H1 (cell line): ENCODE measurements at regions not wholly inside any gene's neighbourhood (a gene's known extent, or its start where the extent isn't known, plus 50 kb on each side); places are given as distances from the start of the nearest gene placed in this dataset.

Experiments
- CTCF ChIA-PET: fragments of 300-600 bp; sonication (Branson Sonifier 250); formaldehyde crosslinking; loops from one replicate; lab custom pipeline; 2021; ENCODE audit not compliant: partially characterized antibody; lab: Charles Lee
- POLR2A ChIA-PET: fragments of 300-600 bp; sonication (Branson Sonifier 250); formaldehyde crosslinking; loops from one replicate; lab custom pipeline; 2021; ENCODE audit warnings: inconsistent platforms; ENCODE audit not compliant: partially characterized antibody; lab: Charles Lee
- DNase-seq, 2 experiments: peaks; one replicate each; pipeline versions ENCODE4 v3.0.0 to v3.0.0-alpha.2; 2010 to 2022; ENCODE audit warnings: low spot score in 2 of 2, low read depth in 1 of 2, mixed read lengths in 1 of 2
- FAIRE-seq: peaks from 2 replicates; lab custom pipeline; 2011; peaks lifted over from hg19 to GRCh38; lab: Jason Lieb, UNC
- H2AFZ ChIP-seq: 2 replicates; pipeline ENCODE4 v1.8.1; 2012; ENCODE audit warnings: low read length, inconsistent platforms
- H2AK5ac ChIP-seq: 2 replicates; pipeline ENCODE4 v1.6.1; 2013; ENCODE audit warnings: low read depth, low read length
- H2BK120ac ChIP-seq: replicated peaks from 2 replicates; pipeline ENCODE3; 2013; ENCODE audit warnings: low read depth, low read length, inconsistent platforms
- H2BK12ac ChIP-seq: 2 replicates; pipeline ENCODE4 v1.6.1; 2013; ENCODE audit warnings: low read depth, low read length
- H2BK15ac ChIP-seq: 2 replicates; pipeline ENCODE4 v1.6.1; 2013; ENCODE audit warnings: low read length
- H2BK20ac ChIP-seq: 2 replicates; pipeline ENCODE4 v1.6.1; 2013; ENCODE audit warnings: low read length
- H2BK5ac ChIP-seq: 2 replicates; pipeline ENCODE4 v1.6.1; 2013; ENCODE audit warnings: low read depth, low read length
- H3K14ac ChIP-seq: 2 replicates; pipeline ENCODE4 v1.6.1; 2013; ENCODE audit warnings: inconsistent platforms; ENCODE audit not compliant: insufficient read length
- H3K18ac ChIP-seq: 2 replicates; pipeline ENCODE4 v1.6.1; 2013; ENCODE audit warnings: low read length; ENCODE audit errors: extremely low read depth
- H3K23ac ChIP-seq: 2 replicates; pipeline ENCODE4 v1.6.1; 2013; ENCODE audit warnings: inconsistent platforms; ENCODE audit not compliant: insufficient read length
- H3K23me2 ChIP-seq: 2 replicates; pipeline ENCODE4 v1.6.1; 2013; ENCODE audit warnings: low read depth, low read length
- H3K27ac ChIP-seq: 2 replicates; pipeline ENCODE4 v1.6.1; 2011; ENCODE audit warnings: low read depth, low read length, inconsistent platforms
- H3K27me3 ChIP-seq, 4 experiments: replicated peaks in 1 of 4; 1 replicate in 1 of 4; 2 replicates in 3 of 4; pipeline versions ENCODE4 v1.6.1 to v1.8.1; 2011 to 2013; ENCODE audit warnings: low read length in 3 of 4, mild to moderate bottlenecking in 3 of 4, inconsistent platforms in 2 of 4, mixed read lengths in 2 of 4, moderate library complexity in 1 of 4; ENCODE audit not compliant: control insufficient read depth in 3 of 4, insufficient read depth in 3 of 4; ENCODE audit errors: extremely low read depth in 1 of 4
- H3K36me3 ChIP-seq, 4 experiments: 2 replicates each; pipeline versions ENCODE4 v1.6.1 to v1.8.1; 2011 to 2013; ENCODE audit warnings: mild to moderate bottlenecking in 4 of 4, low read length in 3 of 4, moderate library complexity in 2 of 4, control low read depth in 1 of 4, inconsistent platforms in 1 of 4; ENCODE audit not compliant: insufficient read depth in 4 of 4, control insufficient read depth in 2 of 4
- H3K4ac ChIP-seq: replicated peaks from 2 replicates; pipeline ENCODE3; 2013; ENCODE audit warnings: low read length, low read depth, mixed read lengths, inconsistent platforms; ENCODE audit not compliant: insufficient read length
- H3K4me1 ChIP-seq, 4 experiments: replicated peaks in 1 of 4; 1 replicate in 1 of 4; 2 replicates in 3 of 4; pipeline versions ENCODE4 v1.6.1 to v1.8.1; 2011 to 2013; ENCODE audit warnings: low read length in 3 of 4, inconsistent platforms in 2 of 4, mixed read lengths in 1 of 4; ENCODE audit not compliant: insufficient read depth in 4 of 4, control insufficient read depth in 3 of 4
- H3K4me2 ChIP-seq, 2 experiments: 2 replicates each; pipeline versions ENCODE4 v1.6.1 to v1.8.1; 2011 to 2013; ENCODE audit warnings: low read depth in 2 of 2, low read length in 2 of 2, control low read depth in 1 of 2, inconsistent platforms in 1 of 2, mild to moderate bottlenecking in 1 of 2; ENCODE audit not compliant: insufficient read depth in 1 of 2
- H3K4me3 ChIP-seq, 4 experiments: fragments of 200-600, 300-600 bp in 1 of 4; sonication (generic), shearing (Covaris generic), sonication (Bioruptor Twin) in 1 of 4; 2 replicates each; pipeline versions ENCODE4 v1.5.1 to v1.8.1; 2011 to 2016; ENCODE audit warnings: low read length in 4 of 4, low read depth in 3 of 4, control low read depth in 2 of 4, inconsistent platforms in 2 of 4, mild to moderate bottlenecking in 2 of 4, mixed read lengths in 1 of 4, moderate library complexity in 1 of 4; ENCODE audit not compliant: insufficient read depth in 2 of 4; ENCODE audit errors: extremely low read depth in 1 of 4
- H3K56ac ChIP-seq: replicated peaks from 2 replicates; pipeline ENCODE3; 2013; ENCODE audit warnings: low read depth, mild to moderate bottlenecking, mixed read lengths, low read length, inconsistent platforms; ENCODE audit not compliant: insufficient read length
- H3K79me1 ChIP-seq: 2 replicates; pipeline ENCODE4 v1.6.1; 2013; ENCODE audit warnings: low read depth, low read length, control low read depth
- H3K79me2 ChIP-seq, 2 experiments: 2 replicates each; pipeline versions ENCODE4 v1.6.1 to v1.8.1; 2012 to 2013; ENCODE audit warnings: low read length in 2 of 2, mild to moderate bottlenecking in 2 of 2, inconsistent platforms in 1 of 2; ENCODE audit not compliant: insufficient read depth in 2 of 2, control insufficient read depth in 1 of 2
- H3K9ac ChIP-seq, 4 experiments: replicated peaks in 1 of 4; 1 replicate in 1 of 4; 2 replicates in 3 of 4; pipeline versions ENCODE4 v1.6.1 to v1.8.1; 2011 to 2013; ENCODE audit warnings: low read depth in 3 of 4, low read length in 3 of 4, control low read depth in 2 of 4, mild to moderate bottlenecking in 2 of 4, moderate library complexity in 2 of 4, inconsistent platforms in 1 of 4; ENCODE audit errors: extremely low read depth in 1 of 4
- H3K9me3 ChIP-seq, 2 experiments: 2 replicates each; pipeline versions ENCODE4 v1.6.1 to v1.8.1; 2012 to 2013; ENCODE audit warnings: mild to moderate bottlenecking in 2 of 2, moderate library complexity in 2 of 2, control low read depth in 1 of 2, inconsistent platforms in 1 of 2, low read depth in 1 of 2, low read length in 1 of 2, mixed read lengths in 1 of 2; ENCODE audit not compliant: insufficient read depth in 2 of 2
- H4K20me1 ChIP-seq, 2 experiments: replicated peaks in 1 of 2; 2 replicates each; pipeline versions ENCODE3 to v1.8.1; 2011 to 2013; ENCODE audit warnings: inconsistent platforms in 2 of 2, low read length in 2 of 2, mild to moderate bottlenecking in 1 of 2; ENCODE audit not compliant: insufficient read depth in 2 of 2, control insufficient read depth in 1 of 2
- H4K5ac ChIP-seq: 2 replicates; pipeline ENCODE4 v1.6.1; 2013; ENCODE audit warnings: low read length, low read depth, mixed read lengths, inconsistent platforms; ENCODE audit not compliant: insufficient read length
- H4K8ac ChIP-seq: 2 replicates; pipeline ENCODE4 v1.8.0; 2013; ENCODE audit warnings: mild to moderate bottlenecking, moderate library complexity, low read length, inconsistent platforms; ENCODE audit not compliant: insufficient read depth; ENCODE audit errors: extremely low read depth
- H4K91ac ChIP-seq: replicated peaks from 2 replicates; pipeline ENCODE3; 2013; ENCODE audit warnings: low read length, mixed read lengths, inconsistent platforms; ENCODE audit not compliant: insufficient read length
- ASH2L ChIP-seq: fragments of 200-600, 300-600 bp; sonication (generic); IDR thresholded peaks from one replicate; pipeline ENCODE4 v1.7.1; 2017; ENCODE audit warnings: low read length
- BCL11A ChIP-seq, 2 experiments: IDR thresholded peaks; one replicate each; pipeline ENCODE4 v1.6.1; 2011; ENCODE audit warnings: low read depth in 2 of 2, low read length in 2 of 2, mild to moderate bottlenecking in 2 of 2
- CBX5 ChIP-seq: fragments of 300-800, 300-1000 bp; sonication (generic); IDR thresholded peaks from 2 replicates; pipeline ENCODE4 v1.7.1; 2016; ENCODE audit warnings: antibody characterized with exemption, low read length, low read depth
- CHD2 ChIP-seq: IDR thresholded peaks from 2 replicates; pipeline ENCODE4 v1.6.1; 2012; ENCODE audit warnings: low read length, improper control_type of control experiment
- CREB1 ChIP-seq: IDR thresholded peaks from 2 replicates; pipeline ENCODE4 v1.6.1; 2012; ENCODE audit warnings: inconsistent platforms
- HDAC2 ChIP-seq, 2 experiments: fragments of 300-600 bp in 1 of 2; sonication (generic) in 1 of 2; IDR thresholded peaks; 2 replicates each; pipeline ENCODE4 v1.6.1; 2011 to 2012; ENCODE audit warnings: low read depth in 2 of 2, low read length in 2 of 2, mild to moderate bottlenecking in 2 of 2, moderate library complexity in 2 of 2, borderline replicate concordance in 1 of 2, inconsistent platforms in 1 of 2
- JUND ChIP-seq: IDR thresholded peaks from 2 replicates; pipeline ENCODE4 v1.6.1; 2011; ENCODE audit warnings: mild to moderate bottlenecking, improper control_type of control experiment, low read length
- RFX5 ChIP-seq: IDR thresholded peaks from 2 replicates; pipeline ENCODE4 v1.6.1; 2011; ENCODE audit warnings: low read depth, low read length, improper control_type of control experiment, borderline replicate concordance
- SIN3A ChIP-seq, 2 experiments: IDR thresholded peaks in 1 of 2; conservative IDR thresholded peaks in 1 of 2; 2 replicates each; pipeline ENCODE4 v1.6.1; 2011 to 2012; ENCODE audit warnings: low read length in 2 of 2, improper control_type of control experiment in 1 of 2, low read depth in 1 of 2, mild to moderate bottlenecking in 1 of 2
- SUZ12 ChIP-seq: fragments of 200-600 bp; sonication (generic); IDR thresholded peaks from 2 replicates; pipeline ENCODE4 v1.6.1; 2012; ENCODE audit warnings: mild to moderate bottlenecking, inconsistent platforms, low read length, moderate library complexity, mixed read lengths
- TEAD4 ChIP-seq: IDR thresholded peaks from 2 replicates; pipeline ENCODE4 v1.6.1; 2012; ENCODE audit warnings: low read depth, low read length, inconsistent platforms, mixed read lengths
- WGBS, 2 experiments: shearing (Covaris generic) in 1 of 2; methylation state at CpG; one replicate each; pipeline versions ENCODE4 v1.1.6 to v1.1.7; 2013 to 2015; ENCODE audit warnings: low lambda C conversion rate in 2 of 2, mixed read lengths in 2 of 2, inconsistent platforms in 1 of 2, low coverage in 1 of 2, missing lambda C conversion rate in 1 of 2; ENCODE audit not compliant: insufficient replicate concordance in 2 of 2, insufficient coverage in 1 of 2, insufficient read length in 1 of 2; ENCODE audit errors: extremely low coverage in 1 of 2, missing lambda C conversion rate in 1 of 2; 5-methylcytosine and 5-hydroxymethylcytosine counted together
- TF ChIP-seq, protein P1 (sequence below), 3 experiments: IDR thresholded peaks; 1 replicate in 2 of 3; 2 replicates in 1 of 3; pipeline versions ENCODE4 v1.5.1 to v1.6.1; 2011; ENCODE audit warnings: low read length in 3 of 3, mild to moderate bottlenecking in 3 of 3, inconsistent platforms in 2 of 3, low read depth in 1 of 3, moderate library complexity in 1 of 3; ENCODE audit not compliant: insufficient read depth in 1 of 3; ENCODE audit errors: control extremely low read depth in 1 of 3

GRCh38 chr4:149995134-149995756 lies 83.0 kb upstream of the DCLK2 start:
- Histone ChIP-seq H3K4me2 (no peak overlapping the region), H2BK120ac (no peak overlapping the region), H2BK20ac (no peak overlapping the region), H4K8ac (no peak overlapping the region), H4K5ac (no peak overlapping the region), H3K27me3 (no peaks in the 10 kb centered on the region), H4K20me1 (no peaks in the 10 kb centered on the region), H3K9ac (no peak overlapping the region), H3K9me3 (no peaks in the 10 kb centered on the region), H2AK5ac (no peak overlapping the region), H3K14ac (no peak overlapping the region), H3K23me2 (no peaks in the 10 kb centered on the region), H3K79me2 (no peaks in the 10 kb centered on the region), H2BK5ac (no peak overlapping the region), H3K79me1 (no peaks in the 10 kb centered on the region), H3K18ac (no peak overlapping the region), H3K4me1 (no peaks in the 10 kb centered on the region), H3K36me3 (no peaks in the 10 kb centered on the region), H3K4ac (no peak overlapping the region), H4K91ac (no peak overlapping the region), H3K56ac (no peak overlapping the region), H2AFZ (peak overlapping the region; percentile 83), H3K27ac (no peak overlapping the region), H3K23ac (no peak overlapping the region), H3K4me3 (no peak overlapping the region), H2BK12ac (no peak overlapping the region), H2BK15ac (no peak overlapping the region)
- ChIA-PET POLR2A (no interaction called here), CTCF (interaction anchor here (1.1 kb wide), 1 partner anchor 14 kb away, joined by 3 read pairs; no protein-coding TSS in a partner anchor)
- WGBS, 2 experiments: no CpG with 5 or more reads among the region's 1 CpG
- FAIRE-seq (no peak), DNase-seq (no peak)
- TF ChIP-seq SIN3A (conservative IDR thresholded peaks at IDR 0.05 in 1 of 2, IDR thresholded peaks at IDR 0.05 in 1 of 2; ENCODE audit: low read depth in 1 of 2, low read length in 2 of 2) (no peak), SUZ12 (no peak), CBX5 (no peak), HDAC2 (IDR thresholded peaks at IDR 0.05; ENCODE audit: borderline replicate concordance in 1 of 2, low read depth in 2 of 2, low read length in 2 of 2) (no peak), CREB1 (no peak), ASH2L (no peak), JUND (no peak), TEAD4 (no peak), CHD2 (no peak), BCL11A (IDR thresholded peaks at IDR 0.05; ENCODE audit: low read depth in 2 of 2, low read length in 2 of 2) (no peak), RFX5 (no peak)
- TF ChIP-seq, protein P1, sequence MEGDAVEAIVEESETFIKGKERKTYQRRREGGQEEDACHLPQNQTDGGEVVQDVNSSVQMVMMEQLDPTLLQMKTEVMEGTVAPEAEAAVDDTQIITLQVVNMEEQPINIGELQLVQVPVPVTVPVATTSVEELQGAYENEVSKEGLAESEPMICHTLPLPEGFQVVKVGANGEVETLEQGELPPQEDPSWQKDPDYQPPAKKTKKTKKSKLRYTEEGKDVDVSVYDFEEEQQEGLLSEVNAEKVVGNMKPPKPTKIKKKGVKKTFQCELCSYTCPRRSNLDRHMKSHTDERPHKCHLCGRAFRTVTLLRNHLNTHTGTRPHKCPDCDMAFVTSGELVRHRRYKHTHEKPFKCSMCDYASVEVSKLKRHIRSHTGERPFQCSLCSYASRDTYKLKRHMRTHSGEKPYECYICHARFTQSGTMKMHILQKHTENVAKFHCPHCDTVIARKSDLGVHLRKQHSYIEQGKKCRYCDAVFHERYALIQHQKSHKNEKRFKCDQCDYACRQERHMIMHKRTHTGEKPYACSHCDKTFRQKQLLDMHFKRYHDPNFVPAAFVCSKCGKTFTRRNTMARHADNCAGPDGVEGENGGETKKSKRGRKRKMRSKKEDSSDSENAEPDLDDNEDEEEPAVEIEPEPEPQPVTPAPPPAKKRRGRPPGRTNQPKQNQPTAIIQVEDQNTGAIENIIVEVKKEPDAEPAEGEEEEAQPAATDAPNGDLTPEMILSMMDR (IDR thresholded peaks at IDR 0.05; ENCODE audit: control extremely low read depth in 1 of 3, insufficient read depth in 1 of 3, low read depth in 1 of 3, low read length in 3 of 3): no peak
